T-helper 9 cell (primary cell): ENCODE measurements at regions not wholly inside any gene's neighbourhood (a gene's known extent, or its start where the extent isn't known, plus 50 kb on each side); places are given as distances from the start of the nearest gene placed in this dataset.

Experiments used
- DNase-seq: peaks from one replicate; pipeline ENCODE4 v3.0.0-alpha.2; 2020

DNA sequence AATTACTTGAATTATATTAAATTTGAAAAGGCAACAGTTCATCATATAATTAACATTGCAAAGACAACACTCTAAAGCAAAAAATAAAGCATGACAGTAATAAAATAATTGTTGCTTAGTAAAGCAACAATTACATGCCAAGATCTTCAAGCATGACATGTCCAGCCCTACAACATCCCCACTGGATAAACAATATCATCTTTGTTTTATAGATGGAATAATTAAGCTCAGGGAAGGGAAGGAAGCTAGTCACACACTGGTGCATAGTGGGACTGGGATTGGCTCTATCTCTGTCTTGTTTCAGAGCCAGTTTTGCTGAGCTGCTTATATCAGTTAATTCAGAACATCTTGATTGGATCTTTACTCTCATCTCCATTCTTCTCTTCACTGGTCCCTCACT lies 49.9 kb upstream of the PARD3B start:
- no peak for DNase-seq
